Retinal pigment epithelial cell (primary cell): ENCODE measurements at regions not wholly inside any gene's neighbourhood (a gene's known extent, or its start where the extent isn't known, plus 50 kb on each side); places are given as distances from the start of the nearest gene placed in this dataset.

Experiments used
- DNase-seq: peaks from one replicate; pipeline ENCODE4 v3.0.0-alpha.2; 2010; ENCODE audit warnings: low read depth
- H3K4me3 ChIP-seq: 2 replicates; pipeline ENCODE4 v1.5.1; 2011; ENCODE audit warnings: mild to moderate bottlenecking, low read length, control low read depth, moderate library complexity
- CTCF ChIP-seq: conservative IDR thresholded peaks from 2 replicates; pipeline ENCODE4 v1.5.1; 2011; ENCODE audit warnings: low read depth, low read length, control low read depth, inconsistent platforms

GRCh38 chr20:41818991-41819390 is 200.8 kb upstream of the CHD6 start:
- TF ChIP-seq CTCF = no peak
- DNase-seq = no peak
- no peak overlapping the region for H3K4me3 ChIP-seq

- no peak for TF ChIP-seq CTCF
- no peak overlapping the region for H3K4me3 ChIP-seq
- DNase-seq = no peak
Observed at GRCh38 chr20:41818369-41818768, 200.2 kb upstream of the CHD6 start.

- no peak for DNase-seq
- TF ChIP-seq CTCF = no peak
- no peak overlapping the region for H3K4me3 ChIP-seq
Observed at GRCh38 chr20:41811456-41811855, 193.3 kb upstream of the CHD6 start.

GRCh38 chr20:41800040-41800439 is 181.9 kb upstream of the CHD6 start:
- no peak for DNase-seq
- no peak for TF ChIP-seq CTCF
- no peak overlapping the region for H3K4me3 ChIP-seq

- DNase-seq = no peak
- no peak for TF ChIP-seq CTCF
- no peak overlapping the region for H3K4me3 ChIP-seq
Observed at GRCh38 chr20:41798930-41799502, 180.8 kb upstream of the CHD6 start.

- no peak for DNase-seq
- no peak for TF ChIP-seq CTCF
- no peak overlapping the region for H3K4me3 ChIP-seq
Observed at GRCh38 chr20:41786158-41786557, 168.0 kb upstream of the CHD6 start.

GRCh38 chr20:41784209-41784958 is 166.2 kb upstream of the CHD6 start:
- no peak overlapping the region for H3K4me3 ChIP-seq
- TF ChIP-seq CTCF = no peak
- DNase-seq = no peak
